BLaER1 (cell line): ENCODE measurements at regions not wholly inside any gene's neighbourhood (a gene's known extent, or its start where the extent isn't known, plus 50 kb on each side); places are given as distances from the start of the nearest gene placed in this dataset.
A peak's percentile ranks its signal among the peaks of the same experiment; 100 is the strongest.
"Not testable (repeated sequence)": the region's sequence is repeated elsewhere in the genome, so short reads cannot be mapped to it uniquely, and the experiment has no call there.

Experiments used
- H3K27ac ChIP-seq: shearing (Covaris generic); formaldehyde crosslinking; 2 replicates; pipeline ENCODE4 v1.8.1; 2022
- H3K27me3 ChIP-seq: shearing (Covaris generic); formaldehyde crosslinking; 2 replicates; pipeline ENCODE4 v1.8.1; 2022
- H3K36me3 ChIP-seq: shearing (Covaris generic); formaldehyde crosslinking; 2 replicates; pipeline ENCODE4 v1.8.1; 2022
- H3K4me1 ChIP-seq: shearing (Covaris generic); formaldehyde crosslinking; 2 replicates; pipeline ENCODE4 v1.8.1; 2022
- H3K4me2 ChIP-seq: shearing (Covaris generic); formaldehyde crosslinking; 2 replicates; pipeline ENCODE4 v1.8.1; 2022
- H3K4me3 ChIP-seq: shearing (Covaris generic); formaldehyde crosslinking; 2 replicates; pipeline ENCODE4 v1.8.1; 2022
- H3K9ac ChIP-seq: shearing (Covaris generic); formaldehyde crosslinking; 2 replicates; pipeline ENCODE4 v1.8.1; 2022
- H3K9me3 ChIP-seq: shearing (Covaris generic); formaldehyde crosslinking; 2 replicates; pipeline ENCODE4 v1.8.1; 2022
- H4K20me1 ChIP-seq: shearing (Covaris generic); formaldehyde crosslinking; 2 replicates; pipeline ENCODE4 v1.8.1; 2022
- Cebpa-rat ChIP-seq: shearing (Covaris generic); IDR thresholded peaks from 2 replicates; pipeline ENCODE4 v1.8.1; 2022

DNA sequence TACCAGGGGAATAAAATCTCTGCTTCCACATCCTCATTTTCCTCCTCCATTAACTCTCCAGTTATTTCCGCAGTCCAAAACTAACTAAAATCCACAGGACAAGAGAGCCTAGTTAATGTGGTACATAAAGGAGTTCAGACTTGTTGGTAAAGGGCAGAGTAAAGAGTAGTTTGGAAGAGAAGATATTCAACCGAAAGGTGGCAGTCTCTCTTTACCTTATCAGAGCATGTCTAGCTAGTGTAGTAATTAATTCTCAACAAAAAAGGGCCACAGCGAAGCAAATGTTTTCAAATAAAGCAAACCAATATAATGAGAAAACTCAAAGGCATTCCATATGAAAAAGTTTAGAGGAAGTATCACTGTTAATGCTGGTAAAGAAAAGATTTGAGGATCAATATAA is 286.5 kb downstream of the GLUD2 start:
- Histone ChIP-seq H3K4me3 (no peak overlapping the region), H3K9me3 (no peaks in the 10 kb centered on the region), H3K4me2 (no peak overlapping the region), H3K27me3 (no peaks in the 10 kb centered on the region), H4K20me1 (no peaks in the 10 kb centered on the region), H3K9ac (no peak overlapping the region), H3K36me3 (no peaks in the 10 kb centered on the region), H3K27ac (no peak overlapping the region), H3K4me1 (no peaks in the 10 kb centered on the region)
- TF ChIP-seq Cebpa-rat: no peak

DNA sequence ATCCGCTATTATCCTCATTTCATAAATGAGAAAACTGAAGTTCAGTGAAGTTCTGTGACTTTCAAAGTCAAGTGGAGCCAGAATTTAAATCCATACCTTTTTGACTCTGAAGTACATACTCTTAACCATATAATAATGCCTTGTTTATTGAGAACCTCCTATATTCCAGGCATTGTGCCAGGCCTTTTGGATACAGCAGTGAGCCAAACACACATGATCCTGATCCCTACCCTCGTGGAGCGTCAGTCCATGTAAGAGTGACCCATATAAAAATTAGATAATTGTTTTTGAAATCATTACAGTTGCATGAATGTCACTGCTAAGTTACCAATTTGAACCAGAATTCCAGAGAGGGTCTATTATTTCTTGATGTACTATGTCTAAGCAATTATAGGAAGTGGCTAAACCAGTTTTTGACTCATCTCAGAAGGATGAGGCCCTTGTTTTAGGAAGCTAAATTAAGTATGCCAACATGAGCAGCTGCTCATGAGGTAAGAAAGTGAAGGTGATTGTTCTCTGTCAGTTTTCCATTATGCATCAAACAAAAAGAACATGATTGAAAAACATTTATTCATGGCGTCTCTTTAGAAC is 289.5 kb downstream of the GLUD2 start:
- Histone ChIP-seq H3K27ac (no peak overlapping the region), H3K4me3 (no peak overlapping the region), H3K4me1 (no peaks in the 10 kb centered on the region)

DNA sequence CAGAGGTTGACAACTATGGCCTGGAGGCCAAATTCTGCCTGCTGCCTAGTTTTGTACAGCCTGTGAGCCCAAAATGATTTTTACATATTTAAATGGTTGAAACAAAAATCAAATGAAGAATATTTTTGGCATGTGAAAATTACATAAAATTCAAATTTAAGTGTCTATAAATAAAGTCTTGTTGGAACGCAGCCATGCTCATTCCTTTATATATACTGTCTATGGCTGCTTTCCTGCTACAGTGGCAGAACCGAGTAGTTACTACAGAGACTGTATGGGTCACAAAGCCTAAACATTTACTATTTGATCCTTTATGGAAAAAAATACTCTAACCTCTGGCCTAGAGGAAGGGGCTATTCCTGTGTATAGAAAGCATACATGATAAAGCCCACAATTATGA is 290.4 kb downstream of the GLUD2 start:
- H3K27me3 ChIP-seq: no peaks in the 10 kb centered on the region
- H3K4me3 ChIP-seq: no peak overlapping the region
- H3K9me3 ChIP-seq: no peaks in the 10 kb centered on the region
- H3K4me1 ChIP-seq: no peaks in the 10 kb centered on the region
- no peaks in the 10 kb centered on the region for H4K20me1 ChIP-seq
- no peaks in the 10 kb centered on the region for H3K36me3 ChIP-seq
- H3K9ac ChIP-seq: no peak overlapping the region
- TF ChIP-seq Cebpa-rat: no peak
- H3K27ac ChIP-seq: no peak overlapping the region
- H3K4me2 ChIP-seq: no peak overlapping the region

More for the DNA sequence above, 289.5 kb downstream of the GLUD2 start:
- Histone ChIP-seq H3K9me3 (no peaks in the 10 kb centered on the region), H3K36me3 (no peaks in the 10 kb centered on the region), H4K20me1 (no peaks in the 10 kb centered on the region), H3K27me3 (no peaks in the 10 kb centered on the region), H3K4me2 (no peak overlapping the region), H3K9ac (no peak overlapping the region)
- no peak for TF ChIP-seq Cebpa-rat

DNA sequence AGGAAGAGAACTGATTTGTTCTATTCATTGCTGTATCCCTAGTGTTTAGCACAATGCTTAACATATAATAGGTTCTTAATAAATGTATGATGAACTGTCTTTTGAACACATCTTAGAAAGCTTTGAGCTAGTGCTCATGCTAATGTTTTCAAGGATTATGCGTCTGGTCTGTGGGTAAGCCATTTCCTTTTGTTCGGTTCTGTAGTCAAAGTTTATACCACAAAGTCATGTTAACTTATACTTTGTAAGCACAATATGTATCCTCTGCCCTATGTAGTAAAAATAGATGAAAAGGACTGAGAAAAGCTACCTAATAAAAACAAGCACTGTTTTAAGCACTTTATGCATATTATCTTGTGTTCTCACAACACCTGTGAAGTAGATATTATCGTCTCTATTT is 301.9 kb downstream of the GLUD2 start:
- H3K9ac ChIP-seq: no peak overlapping the region
- no peak overlapping the region for H3K4me3 ChIP-seq
- TF ChIP-seq Cebpa-rat: no peak
- no peaks in the 10 kb centered on the region for H3K36me3 ChIP-seq
- no peaks in the 10 kb centered on the region for H3K9me3 ChIP-seq
- no peaks in the 10 kb centered on the region for H3K4me1 ChIP-seq
- no peaks in the 10 kb centered on the region for H3K27me3 ChIP-seq
- H4K20me1 ChIP-seq: no peaks in the 10 kb centered on the region
- no peak overlapping the region for H3K27ac ChIP-seq
- no peak overlapping the region for H3K4me2 ChIP-seq

DNA sequence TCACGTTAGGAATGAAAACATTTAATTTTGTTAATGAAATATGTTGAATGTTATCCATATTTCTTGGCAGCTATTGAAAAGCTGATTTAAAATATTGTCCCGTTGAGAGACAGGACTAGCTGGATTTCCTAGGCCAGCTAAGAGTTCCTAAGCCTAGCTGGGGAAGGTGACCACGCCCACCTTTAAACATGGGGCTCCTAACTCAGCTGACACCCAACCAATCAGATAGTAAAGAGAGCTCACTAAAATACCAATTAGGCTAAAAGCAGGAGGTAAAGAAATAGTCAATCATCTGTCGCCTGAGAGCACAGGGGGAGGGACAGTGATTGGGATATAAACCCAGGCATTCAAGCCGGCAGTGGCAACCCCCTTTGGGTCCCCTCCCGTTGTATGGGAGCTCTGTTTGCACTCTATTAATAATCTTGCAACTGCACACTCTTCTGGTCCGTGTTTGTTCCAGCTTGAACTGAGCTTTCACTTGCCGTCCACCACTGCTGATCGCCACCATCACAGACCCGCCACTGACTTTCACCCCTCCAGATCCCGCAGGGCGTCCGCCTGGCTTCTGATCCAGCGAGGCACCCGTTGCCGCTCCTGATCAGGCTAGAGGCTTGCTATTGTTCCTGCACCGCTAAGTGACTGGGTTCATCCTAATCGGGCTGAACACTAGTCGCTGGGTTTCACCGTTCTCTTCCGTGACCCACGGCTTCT is 308.9 kb downstream of the GLUD2 start:
- no peak for TF ChIP-seq Cebpa-rat
- Histone ChIP-seq H3K9me3 (no peaks in the 10 kb centered on the region), H3K9ac (no peak overlapping the region), H3K4me1 (no peaks in the 10 kb centered on the region), H4K20me1 (no peaks in the 10 kb centered on the region), H3K27me3 (no peaks in the 10 kb centered on the region), H3K36me3 (no peaks in the 10 kb centered on the region), H3K4me3 (no peak overlapping the region), H3K27ac (no peak overlapping the region), H3K4me2 (no peak overlapping the region)

DNA sequence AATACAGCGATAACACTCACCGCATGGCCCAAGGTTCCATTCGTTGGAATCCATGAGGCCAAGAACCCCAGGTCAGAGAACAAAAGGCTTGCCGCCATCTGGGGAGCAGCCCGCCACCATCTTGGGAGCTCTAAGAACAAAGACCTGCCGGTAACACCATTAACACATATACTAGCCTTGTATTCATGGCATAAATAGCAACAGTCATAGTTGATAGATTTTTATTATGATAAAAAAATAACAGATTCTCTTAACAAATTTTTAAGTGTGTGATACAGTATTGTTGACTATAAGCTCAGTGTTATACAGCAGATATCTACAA is 309.4 kb downstream of the GLUD2 start:
- TF ChIP-seq Cebpa-rat: no peak
- Histone ChIP-seq H3K27me3 (no peaks in the 10 kb centered on the region), H3K4me1 (no peaks in the 10 kb centered on the region), H3K4me2 (no peak overlapping the region), H3K9ac (no peak overlapping the region), H4K20me1 (no peaks in the 10 kb centered on the region), H3K4me3 (no peak overlapping the region), H3K9me3 (no peaks in the 10 kb centered on the region), H3K36me3 (no peaks in the 10 kb centered on the region), H3K27ac (no peak overlapping the region)

DNA sequence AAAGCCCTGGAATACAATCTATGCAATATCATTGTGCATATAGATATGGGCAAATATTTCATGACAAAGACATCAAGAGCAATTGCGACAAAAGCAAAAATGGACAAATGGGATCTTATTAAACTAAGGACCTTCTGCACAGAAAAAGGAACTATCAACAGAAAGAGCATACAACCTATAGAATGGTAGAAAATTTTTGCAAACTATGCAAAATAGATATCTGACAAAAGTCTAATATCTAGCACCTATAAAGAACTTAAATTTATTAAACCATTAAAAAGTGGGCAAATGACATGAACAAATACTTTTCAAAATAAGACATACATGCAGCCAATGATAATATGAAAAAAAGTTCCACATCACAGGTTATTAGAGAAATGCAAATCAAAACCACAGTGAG is 312.9 kb downstream of the GLUD2 start:
- Histone ChIP-seq H3K4me2 (no peak overlapping the region), H3K36me3 (no peaks in the 10 kb centered on the region), H3K27ac (no peak overlapping the region), H3K4me1 (0 out of 2 replicates have a peak, but pooled peaks cover under 1% of the 10 kb centered on the region), H3K9me3 (no peaks in the 10 kb centered on the region), H3K27me3 (no peaks in the 10 kb centered on the region), H3K4me3 (no peak overlapping the region), H3K9ac (no peak overlapping the region), H4K20me1 (no peaks in the 10 kb centered on the region)
- no peak for TF ChIP-seq Cebpa-rat

DNA sequence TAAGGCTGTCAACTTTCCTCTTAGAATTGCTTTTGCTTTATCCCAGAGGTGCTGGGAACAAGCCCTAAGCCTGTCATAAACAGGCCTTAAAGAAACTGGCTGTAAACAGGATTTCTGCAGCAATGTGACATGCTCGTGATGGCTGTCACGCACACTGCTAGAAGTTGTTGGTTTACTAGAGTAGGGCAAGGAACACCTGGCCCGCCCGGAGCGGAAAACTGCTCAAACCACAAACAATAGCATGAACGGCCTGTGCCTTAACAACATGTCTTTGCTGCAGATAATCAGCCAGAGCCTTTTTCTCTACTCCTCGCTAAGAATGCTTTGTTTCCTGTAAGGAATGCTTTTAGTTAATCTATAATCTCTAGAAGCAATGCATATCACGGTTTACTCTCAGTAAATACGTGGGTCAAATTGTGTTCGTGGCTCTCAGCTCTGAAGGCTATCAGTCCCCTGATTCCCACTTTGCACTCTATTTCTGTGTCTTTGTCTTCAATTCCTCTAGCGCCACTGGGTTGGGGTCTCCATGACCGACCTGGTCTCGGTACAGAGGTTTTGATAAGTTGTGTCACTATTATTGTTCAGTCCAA is 318.3 kb downstream of the GLUD2 start:
- Histone ChIP-seq H3K4me1 (0 out of 2 replicates have a peak, but pooled peaks cover 10% of the 10 kb centered on the region), H3K27ac (peak overlapping the region; percentile 59), H3K9me3 (no peaks in the 10 kb centered on the region), H3K36me3 (no peaks in the 10 kb centered on the region), H3K4me3 (no peak overlapping the region), H4K20me1 (no peaks in the 10 kb centered on the region), H3K4me2 (peak overlapping the region; percentile 60), H3K27me3 (no peaks in the 10 kb centered on the region), H3K9ac (0 out of 2 replicates have a peak overlapping the region, but pooled peaks have one; percentile 45)
- no peak for TF ChIP-seq Cebpa-rat

DNA sequence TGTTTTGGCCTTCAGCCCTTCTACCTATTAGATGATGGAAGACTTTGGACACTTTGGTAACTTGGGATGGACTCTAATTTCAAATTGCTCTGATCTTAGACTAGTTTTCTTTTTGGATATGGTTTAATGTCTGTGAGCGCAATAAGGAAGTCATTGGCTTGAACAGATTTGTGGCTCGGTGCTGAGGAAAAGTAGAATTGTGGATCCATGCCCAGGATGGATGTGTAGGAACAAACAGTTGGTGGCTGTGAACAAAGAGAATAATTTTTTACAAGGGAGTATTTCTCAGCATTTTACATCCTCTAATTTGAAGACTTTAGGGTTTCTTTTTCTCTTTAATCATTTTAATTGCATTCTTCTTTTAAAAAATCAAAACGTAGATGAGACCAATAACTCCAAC is 327.1 kb downstream of the GLUD2 start:
- TF ChIP-seq Cebpa-rat: no peak
- H3K9ac ChIP-seq: no peak overlapping the region
- no peak overlapping the region for H3K4me2 ChIP-seq
- H3K9me3 ChIP-seq: no peaks in the 10 kb centered on the region
- no peak overlapping the region for H3K27ac ChIP-seq
- H4K20me1 ChIP-seq: no peaks in the 10 kb centered on the region
- H3K36me3 ChIP-seq: no peaks in the 10 kb centered on the region
- no peaks in the 10 kb centered on the region for H3K4me1 ChIP-seq
- no peaks in the 10 kb centered on the region for H3K27me3 ChIP-seq
- H3K4me3 ChIP-seq: no peak overlapping the region

DNA sequence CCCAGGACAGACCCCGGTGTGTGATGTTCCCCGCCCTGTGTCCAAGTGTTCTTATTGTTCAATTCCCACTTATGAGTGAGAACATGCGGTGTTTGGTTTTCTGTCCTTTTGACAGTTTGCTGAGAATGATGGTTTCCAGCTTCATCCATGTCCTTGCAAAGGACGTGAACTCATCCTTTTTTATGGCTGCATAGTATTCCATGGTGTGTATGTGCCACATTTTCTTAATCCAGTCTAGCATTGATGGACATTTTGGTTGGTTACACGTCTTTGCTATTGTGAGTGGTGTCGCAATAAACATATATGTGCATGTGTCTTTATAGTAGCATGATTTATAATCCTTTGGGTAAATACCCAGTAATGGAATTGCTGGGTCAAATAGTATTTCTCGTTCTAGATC is 334.5 kb downstream of the GLUD2 start:
- not testable (repeated sequence) for H3K4me3 ChIP-seq, H3K9me3 ChIP-seq, H3K4me2 ChIP-seq, H3K36me3 ChIP-seq, H3K4me1 ChIP-seq, H4K20me1 ChIP-seq, H3K27ac ChIP-seq, H3K9ac ChIP-seq, H3K27me3 ChIP-seq
